AML-193 (cell line): ENCODE measurements at regions not wholly inside any gene's neighbourhood (a gene's known extent, or its start where the extent isn't known, plus 50 kb on each side); places are given as distances from the start of the nearest gene placed in this dataset.
"Not testable (repeated sequence)": the region's sequence is repeated elsewhere in the genome, so short reads cannot be mapped to it uniquely, and the experiment has no call there.

Experiments used
- DNase-seq, 2 experiments: peaks; one replicate each; lab custom pipeline; 2025; lab: John Stamatoyannopoulos, UW

DNA sequence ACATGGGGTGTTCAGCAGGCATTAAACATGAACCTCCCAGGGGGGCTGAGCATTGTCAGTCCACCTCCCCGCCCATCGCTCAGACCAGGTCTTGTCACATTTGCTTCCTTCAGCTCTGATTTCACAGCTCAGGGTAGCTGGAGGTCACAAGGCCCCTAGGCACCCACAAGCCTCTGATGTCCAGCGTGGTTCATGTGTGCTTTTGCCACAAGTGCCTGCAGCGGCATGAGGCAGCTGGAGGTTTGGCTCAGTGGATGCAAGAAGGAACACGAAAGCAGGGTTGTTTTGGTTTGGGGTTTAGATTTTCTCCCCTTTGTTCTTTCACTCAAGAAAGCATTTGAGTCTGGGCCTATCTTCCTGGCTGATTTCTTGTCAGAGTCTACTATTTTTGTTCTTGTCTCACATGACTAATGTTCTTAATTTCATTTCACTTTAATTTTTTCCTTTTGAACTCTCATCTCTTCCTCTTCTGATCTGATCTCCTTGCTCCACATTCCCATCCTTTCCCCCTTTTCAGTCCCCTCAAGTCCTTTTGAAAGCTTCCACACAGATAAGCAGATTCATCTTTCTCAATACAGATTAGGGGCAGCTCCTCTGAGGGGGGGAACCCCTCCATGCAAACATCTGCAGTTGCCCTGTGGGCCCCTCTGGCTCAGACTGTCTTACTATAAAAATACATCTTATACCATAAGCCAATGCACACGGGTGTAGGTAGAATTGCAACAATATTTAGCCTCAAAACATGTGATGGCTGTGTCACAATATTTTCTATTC, 68.1 kb upstream of the CEP85L start:
- DNase-seq, result no peak

DNA sequence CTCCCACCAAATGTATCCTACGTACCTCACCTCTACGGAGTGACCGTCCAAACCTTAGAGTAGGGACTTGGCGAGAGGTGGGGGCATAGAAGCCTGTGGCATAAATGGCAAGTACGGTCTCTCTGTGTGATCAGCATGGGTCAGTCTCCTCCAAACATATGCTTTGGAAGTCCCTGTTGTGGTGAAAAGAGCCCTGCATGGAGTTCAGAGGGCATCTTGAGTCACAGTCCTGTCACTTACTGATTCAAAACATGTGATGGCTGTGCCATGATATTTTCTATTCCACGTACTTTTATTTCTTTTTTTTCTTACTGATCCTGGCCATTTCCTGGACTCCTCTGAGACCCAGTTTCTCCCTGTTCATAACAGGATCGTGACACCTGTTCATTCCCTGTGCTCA, 67.5 kb upstream of the CEP85L start:
- no peak for DNase-seq

DNA sequence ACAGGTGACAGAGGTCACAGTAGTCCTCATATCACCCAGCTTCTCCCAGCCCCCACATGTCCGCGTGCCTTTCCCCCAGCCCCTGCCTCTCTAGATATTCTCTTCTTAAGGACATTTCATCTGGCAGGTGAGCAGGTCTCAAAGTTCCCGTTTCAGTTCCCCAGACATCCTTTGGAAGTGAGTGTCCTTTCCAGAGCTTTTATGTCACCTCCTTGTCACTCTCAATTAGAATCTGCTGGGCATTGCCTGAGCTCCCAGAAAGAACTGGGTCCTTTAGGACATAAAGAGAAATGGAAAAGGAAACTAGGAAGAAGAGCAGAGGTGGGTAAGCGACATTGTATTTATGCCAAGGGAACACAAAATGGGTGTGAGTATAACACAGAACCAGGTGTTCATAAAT, 66.9 kb upstream of the CEP85L start:
- no peak for DNase-seq

DNA sequence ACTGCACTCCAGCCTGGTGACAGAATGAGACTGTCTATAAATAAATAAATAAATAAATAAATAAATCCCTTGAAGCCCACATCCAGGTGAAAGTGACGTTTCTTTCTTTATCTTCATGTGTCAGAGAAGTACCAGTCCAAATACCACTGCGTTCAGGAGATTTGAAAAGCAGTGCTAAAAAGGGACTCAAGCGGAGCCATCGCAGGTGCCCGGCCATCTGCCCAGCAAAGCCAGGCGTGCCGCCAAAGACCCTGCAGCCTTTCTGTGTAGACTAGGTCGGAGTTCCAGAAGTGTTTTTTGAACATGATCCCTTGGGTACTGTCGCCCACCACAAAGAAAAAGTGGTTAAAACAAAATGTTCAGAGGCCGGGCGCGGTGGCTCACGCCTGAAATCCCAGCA, 65.7 kb upstream of the CEP85L start:
- DNase-seq, result no peak

DNA sequence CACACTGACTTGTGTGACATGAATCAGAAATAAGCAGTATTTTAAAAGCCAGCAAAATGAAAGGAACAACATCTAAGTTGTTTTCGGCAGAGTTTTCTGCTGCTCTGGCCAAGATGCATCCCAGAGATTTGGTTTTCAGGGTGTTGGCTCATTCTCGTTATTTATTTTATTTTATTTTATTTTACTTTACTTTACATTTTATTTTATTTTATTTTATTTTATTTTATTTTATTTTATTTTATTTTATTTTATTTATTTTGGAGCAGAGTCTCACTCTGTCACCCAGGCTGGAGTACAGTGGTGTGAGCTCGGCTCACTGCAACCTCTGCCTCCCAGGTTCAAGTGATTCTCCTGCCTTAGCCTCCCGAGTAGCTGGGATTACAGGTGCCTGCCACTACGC, 64.5 kb upstream of the CEP85L start:
- not testable (repeated sequence) for DNase-seq

DNA sequence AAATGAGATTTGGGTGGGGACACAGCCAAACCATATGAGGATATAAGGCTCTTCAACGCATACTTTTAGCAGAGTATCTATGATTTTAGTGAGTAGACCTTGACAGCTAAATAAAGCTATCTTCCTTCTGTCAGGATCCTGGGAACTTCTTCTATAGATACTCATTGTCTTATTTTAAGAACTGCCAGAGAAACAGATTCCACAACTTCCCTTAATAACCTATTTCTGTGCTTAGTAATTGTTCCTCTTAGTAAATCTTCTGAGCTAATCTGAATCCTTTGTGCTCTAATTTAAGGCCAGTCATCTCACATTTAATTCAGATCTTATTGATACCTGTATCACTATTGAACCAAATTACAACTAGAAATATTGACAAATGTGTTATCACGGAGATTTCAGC, 64.0 kb upstream of the CEP85L start:
- DNase-seq, result no peak

DNA sequence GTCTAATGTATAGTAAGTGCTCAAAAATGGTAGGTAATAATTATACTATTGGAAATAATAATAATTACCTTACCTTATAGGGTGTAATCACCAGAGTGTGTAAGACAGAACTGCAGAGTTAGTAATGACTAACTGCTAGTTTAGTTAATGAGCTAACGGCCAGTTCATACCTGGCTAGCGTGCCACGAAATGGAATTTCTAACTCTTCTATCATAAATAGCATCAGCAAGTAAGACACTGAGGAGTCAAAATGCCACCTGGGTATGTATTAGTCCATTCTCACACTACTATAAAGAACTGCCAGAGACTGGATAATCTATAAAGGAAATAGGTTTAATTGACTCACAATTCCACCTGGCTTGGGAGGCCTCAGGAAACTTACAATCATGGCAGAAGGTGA, 63.4 kb upstream of the CEP85L start:
- DNase-seq, result no peak

DNA sequence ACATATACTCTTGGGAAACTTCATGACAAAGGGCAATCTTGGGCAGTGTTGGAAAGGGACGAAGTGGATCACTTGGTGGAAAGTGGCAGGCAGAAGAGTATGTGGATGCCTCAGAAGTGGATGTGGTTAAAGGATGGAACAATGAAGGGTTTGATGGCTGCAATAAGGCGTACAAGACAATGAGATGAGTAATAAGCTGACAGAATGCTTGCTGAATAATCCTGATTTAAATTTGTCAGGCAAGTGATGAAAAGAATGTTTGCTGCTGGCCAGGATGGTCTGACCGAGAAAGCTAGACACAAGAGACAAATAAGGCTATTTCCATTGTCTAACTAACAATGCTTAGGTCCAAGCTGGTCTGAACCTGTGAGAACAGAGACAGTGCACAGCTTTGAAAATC, 61.6 kb upstream of the CEP85L start:
- DNase-seq, result no peak

DNA sequence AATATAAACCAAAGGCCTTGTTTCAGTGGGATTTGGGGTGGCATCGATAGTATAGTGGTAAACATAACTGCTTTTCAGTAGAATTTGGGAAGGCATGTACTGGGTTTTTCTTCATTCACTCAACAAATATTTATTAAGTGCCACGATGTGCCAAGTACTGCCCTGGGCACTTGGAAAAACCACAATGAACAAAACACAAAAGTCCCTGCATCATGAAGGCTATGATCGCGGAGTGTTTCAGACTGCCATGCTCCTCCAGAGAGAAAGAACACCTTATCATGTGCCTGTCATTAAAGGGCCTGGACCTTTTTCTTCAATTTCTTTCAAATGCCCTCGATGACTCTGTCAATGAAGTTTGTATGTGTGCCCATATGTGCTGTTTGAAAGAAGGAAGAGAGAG, 59.2 kb upstream of the CEP85L start:
- no peak for DNase-seq

DNA sequence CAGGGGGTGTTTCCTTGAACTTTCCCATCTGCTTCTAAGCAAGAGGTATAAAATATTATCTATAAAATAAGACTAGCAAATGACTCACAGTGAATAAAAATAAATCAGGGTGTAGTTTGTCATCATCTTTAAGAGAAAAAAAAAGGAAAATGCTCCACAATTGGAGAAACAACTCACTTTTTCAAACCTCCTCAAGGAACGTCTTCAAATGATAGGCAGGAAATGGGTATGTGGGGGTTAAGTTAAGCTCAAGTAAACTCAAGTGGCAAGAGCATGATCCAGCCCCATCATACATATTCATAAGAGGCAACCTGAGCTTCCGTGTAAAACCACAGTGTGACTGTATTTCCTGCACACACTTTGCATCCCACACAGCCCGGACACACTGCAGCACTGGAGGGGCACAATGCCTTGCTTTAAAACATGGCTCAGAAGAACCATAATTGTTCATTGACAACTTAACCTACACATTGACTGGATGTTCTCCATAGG, 58.5 kb upstream of the CEP85L start:
- DNase-seq, result peak; percentile 77 to 84

DNA sequence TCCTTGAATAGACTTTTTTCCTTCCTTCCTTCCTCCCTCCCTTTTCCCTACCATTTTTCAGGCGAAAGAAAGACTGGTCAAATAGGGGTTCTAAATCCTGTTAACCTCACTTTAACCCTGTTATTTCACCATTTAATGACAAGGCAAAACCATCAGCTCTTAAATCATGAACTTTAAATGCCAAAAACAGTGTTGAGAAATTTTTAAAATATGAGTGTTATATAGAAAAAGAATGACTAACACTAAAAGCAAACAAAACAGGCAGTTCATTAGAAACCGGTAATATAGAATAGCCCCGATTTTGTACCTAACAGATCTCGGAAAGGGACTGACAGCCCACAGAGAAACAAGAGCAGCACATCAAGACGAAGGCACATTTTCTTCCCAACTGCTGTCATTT, 57.4 kb upstream of the CEP85L start:
- peak; percentile 55 to 64 for DNase-seq

DNA sequence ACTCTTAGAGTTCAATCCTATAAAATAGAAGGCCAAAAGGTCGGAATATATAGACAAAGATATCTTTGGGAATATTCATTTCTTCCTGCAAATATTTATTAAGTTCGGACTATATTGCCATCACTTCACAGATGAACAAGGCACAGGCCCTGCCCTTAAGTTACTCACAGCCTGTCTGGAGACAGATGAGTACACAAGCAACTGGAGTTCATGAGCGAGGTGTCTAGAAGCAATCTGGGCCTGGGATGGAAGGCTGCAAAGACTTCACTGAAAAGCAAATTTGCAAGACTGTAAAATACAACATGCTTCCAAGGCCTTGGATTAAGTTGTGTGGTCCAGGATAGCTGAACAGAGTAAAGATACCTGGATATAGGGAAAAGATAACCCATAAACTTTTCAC, 56.7 kb upstream of the CEP85L start:
- no peak for DNase-seq

DNA sequence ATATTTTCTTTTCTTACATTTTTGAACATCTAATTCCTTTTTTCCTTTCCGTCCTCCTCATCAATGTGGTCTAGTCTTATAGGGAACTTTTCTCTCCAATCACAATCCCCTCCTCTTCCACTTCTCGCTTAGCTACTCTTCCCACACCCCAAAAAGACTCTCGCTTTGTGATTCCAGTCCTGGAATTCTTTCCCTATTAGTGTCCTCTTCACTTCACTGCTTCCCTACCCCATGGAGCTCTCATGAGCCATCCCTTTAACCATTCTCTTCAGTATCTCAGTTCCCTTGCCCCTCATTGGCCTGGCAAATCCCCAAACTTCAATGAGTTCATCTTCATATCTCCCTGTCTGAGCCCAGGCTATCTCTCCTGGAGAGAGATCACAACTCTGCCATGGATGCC, 55.3 kb upstream of the CEP85L start:
- no peak for DNase-seq

DNA sequence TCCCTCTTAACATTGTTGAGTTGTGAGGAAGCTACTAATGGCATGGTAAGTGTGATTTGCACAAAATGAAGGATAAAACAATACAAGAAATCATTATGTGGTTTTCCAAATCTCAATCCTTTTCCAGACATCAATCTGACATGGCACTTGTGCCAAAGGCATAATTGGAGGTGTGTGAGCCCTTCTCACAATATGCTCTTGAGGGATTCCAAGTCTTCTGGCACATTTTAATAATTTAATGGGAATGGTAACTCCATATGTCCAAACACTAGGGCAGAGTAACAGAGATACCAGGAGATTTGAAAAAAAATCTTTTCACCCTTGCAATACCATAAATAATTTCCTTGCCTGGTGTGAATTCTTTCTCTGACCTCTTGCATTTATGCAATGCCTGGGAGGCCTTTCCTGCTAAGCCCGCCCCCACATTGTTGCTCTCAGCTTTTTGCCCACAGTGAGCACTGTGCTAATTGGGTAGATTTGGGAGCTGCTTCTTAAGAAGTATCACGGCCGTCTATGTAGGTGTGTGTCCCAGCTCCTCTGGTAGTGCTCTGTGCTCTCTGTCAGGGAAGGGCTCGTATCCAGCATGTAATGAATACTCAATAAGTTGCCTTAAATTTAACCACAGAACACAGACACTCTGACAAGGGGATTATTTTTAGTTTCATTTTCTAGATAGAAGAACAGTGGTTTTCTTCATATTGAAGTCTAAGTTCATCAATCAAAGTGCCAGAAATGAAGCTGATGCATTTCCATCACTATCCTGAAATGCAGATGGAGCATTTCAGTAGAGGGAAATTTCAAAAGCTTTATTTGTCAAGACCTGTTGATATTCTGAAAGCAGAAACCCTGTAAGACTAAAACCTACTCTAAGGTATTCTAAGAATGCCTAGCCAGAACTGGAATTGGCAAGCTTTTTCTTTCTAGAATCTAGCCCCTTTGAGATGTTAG, 54.4 kb upstream of the CEP85L start:
- peak; percentile 60 to 70 for DNase-seq

DNA sequence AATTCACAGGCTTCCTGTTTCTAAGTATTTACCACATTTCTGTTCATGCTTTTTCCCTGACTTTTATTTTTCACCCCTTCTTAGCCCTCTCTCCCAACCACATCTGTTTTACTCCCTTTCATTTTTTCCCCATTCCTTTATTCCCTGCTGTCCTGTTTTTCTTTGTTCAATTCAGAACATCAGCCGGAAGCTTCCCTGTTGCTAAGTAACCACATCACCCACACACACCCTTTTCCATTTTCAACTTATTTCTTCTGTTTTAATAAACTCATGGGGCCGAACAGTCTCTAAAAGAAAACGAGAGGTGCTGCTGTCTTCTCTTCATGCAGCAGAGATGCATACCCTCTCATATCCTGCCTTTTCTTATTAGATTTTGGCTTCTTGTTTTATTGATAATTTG, 53.5 kb upstream of the CEP85L start:
- DNase-seq, result no peak

DNA sequence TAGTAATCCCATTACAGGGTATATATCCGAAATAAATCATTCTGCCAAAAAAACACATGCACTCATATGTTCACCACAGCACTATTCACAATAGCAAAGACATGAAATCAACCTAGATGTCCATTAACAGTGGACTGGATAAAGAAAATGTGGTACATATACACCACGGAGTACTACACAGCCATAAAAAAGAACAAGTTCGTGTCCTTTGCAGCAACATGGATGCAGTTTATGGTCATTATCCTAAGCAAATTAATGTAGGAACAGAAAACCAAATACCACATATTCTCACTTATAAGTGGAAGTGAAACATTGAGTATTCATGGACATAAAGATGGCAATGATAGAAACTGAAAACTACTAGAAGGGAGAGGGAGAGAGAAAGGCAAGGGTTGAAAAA, 49.9 kb upstream of the CEP85L start:
- not testable (repeated sequence) for DNase-seq
